ENCODE measurements at regions not wholly inside any gene's neighbourhood (a gene's known extent, or its start where the extent isn't known, plus 50 kb on each side); places are given as distances from the start of the nearest gene placed in this dataset.
"Not testable (repeated sequence)": the region's sequence is repeated elsewhere in the genome, so short reads cannot be mapped to it uniquely, and the experiment has no call there.

DNA sequence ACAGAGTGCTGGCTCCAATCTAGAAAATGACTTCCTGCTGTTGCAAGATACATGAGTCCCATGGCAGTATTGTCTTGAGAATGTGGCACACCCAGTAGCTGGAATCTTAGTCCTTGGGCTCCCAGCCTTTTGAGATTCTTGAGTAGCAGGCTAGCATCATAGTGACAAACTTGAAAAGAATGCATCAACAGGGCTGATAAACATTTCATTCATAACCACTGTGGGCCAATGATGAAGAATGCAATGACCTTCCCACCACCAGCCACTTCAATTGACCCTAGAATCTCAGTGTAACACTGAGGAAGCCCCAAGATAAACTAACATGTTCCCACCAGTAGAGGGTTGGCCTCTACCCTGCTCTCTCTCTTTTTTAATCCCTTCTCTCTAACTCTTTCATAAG lies 329.3 kb downstream of the GBA3 start:
- H3K4me1 ChIP-seq: no peaks in the 10 kb centered on the region
- TF ChIP-seq POLR2AphosphoS5 (IDR thresholded peaks at IDR 0.05) (no peak), POLR2A (IDR thresholded peaks at IDR 0.05) (no peak), EP300 (IDR thresholded peaks at IDR 0.05) (no peak)
- TF ChIP-seq, protein P1, sequence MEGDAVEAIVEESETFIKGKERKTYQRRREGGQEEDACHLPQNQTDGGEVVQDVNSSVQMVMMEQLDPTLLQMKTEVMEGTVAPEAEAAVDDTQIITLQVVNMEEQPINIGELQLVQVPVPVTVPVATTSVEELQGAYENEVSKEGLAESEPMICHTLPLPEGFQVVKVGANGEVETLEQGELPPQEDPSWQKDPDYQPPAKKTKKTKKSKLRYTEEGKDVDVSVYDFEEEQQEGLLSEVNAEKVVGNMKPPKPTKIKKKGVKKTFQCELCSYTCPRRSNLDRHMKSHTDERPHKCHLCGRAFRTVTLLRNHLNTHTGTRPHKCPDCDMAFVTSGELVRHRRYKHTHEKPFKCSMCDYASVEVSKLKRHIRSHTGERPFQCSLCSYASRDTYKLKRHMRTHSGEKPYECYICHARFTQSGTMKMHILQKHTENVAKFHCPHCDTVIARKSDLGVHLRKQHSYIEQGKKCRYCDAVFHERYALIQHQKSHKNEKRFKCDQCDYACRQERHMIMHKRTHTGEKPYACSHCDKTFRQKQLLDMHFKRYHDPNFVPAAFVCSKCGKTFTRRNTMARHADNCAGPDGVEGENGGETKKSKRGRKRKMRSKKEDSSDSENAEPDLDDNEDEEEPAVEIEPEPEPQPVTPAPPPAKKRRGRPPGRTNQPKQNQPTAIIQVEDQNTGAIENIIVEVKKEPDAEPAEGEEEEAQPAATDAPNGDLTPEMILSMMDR (IDR thresholded peaks at IDR 0.05): no peak
- no peaks in the 10 kb centered on the region for H3K9me3 ChIP-seq
- no peak overlapping the region for H3K4me3 ChIP-seq
- DNase-seq: no peak
- no peak overlapping the region for H3K27ac ChIP-seq
- H3K36me3 ChIP-seq: no peaks in the 10 kb centered on the region
- intact Hi-C loops (cut with DNase I): no loop called here
- no peaks in the 10 kb centered on the region for H3K27me3 ChIP-seq

DNA sequence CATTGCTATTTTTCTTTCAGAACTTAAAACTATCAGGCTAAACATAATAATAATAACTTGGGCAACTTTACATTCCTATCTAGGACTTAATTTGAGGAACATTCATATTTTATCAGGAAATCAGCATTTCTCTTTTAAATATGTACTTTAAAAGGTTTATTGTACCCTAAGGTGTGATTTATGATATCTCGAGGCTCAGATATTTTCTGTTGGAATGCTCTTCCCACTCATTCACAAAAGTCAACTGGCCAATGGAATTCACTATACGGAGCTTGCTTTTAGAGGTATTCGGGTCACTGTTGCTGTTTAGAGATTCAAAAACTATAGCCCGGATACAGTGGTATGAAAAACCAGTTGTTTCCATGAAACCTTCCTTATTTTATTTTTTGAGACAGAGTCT lies 328.3 kb downstream of the GBA3 start:
- no peak overlapping the region for H3K27ac ChIP-seq
- DNase-seq: no peak
- intact Hi-C loops (cut with DNase I): no loop called here

DNA sequence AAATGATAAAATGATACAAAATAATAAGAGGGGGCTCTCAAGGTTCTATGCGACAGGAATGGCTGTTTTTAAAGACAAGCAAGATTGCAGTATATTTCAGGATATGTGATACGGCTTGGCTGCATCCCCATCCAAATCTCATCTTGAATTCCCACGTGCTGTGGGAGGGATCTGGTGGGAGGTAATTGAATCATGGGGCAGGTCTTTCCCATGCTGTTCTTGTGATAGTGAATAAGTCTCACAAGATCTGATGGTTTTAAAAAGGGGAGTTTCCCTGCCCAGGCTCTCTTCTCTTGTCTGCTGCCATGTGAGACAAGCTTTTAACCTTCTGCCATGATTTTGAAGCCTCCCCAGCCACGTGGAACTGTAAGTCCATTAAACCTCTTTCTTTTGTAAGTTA lies 327.7 kb downstream of the GBA3 start:
- intact Hi-C loops (cut with DNase I); H3K4me1 ChIP-seq; H3K9me3 ChIP-seq; H3K4me3 ChIP-seq; H3K36me3 ChIP-seq; H3K27me3 ChIP-seq; DNase-seq; H3K27ac ChIP-seq: not testable (repeated sequence)
- whole genome bisulfite sequencing, 2 donors: 83 to 84% methylated on average over 4 of the region's 4 CpGs

More for the DNA sequence above, 328.3 kb downstream of the GBA3 start:
- no peak overlapping the region for H3K4me3 ChIP-seq
- no peaks in the 10 kb centered on the region for H3K4me1 ChIP-seq
- TF ChIP-seq, protein P1 (IDR thresholded peaks at IDR 0.05): no peak
- TF ChIP-seq POLR2A (IDR thresholded peaks at IDR 0.05): no peak
- no peak for TF ChIP-seq POLR2AphosphoS5 (IDR thresholded peaks at IDR 0.05)
- no peak for TF ChIP-seq EP300 (IDR thresholded peaks at IDR 0.05)
- 83 to 90% methylated on average over 4 of the region's 4 CpGs for WGBS, 2 donors
- no peaks in the 10 kb centered on the region for H3K36me3 ChIP-seq
- no peaks in the 10 kb centered on the region for H3K9me3 ChIP-seq
- H3K27me3 ChIP-seq: no peaks in the 10 kb centered on the region

DNA sequence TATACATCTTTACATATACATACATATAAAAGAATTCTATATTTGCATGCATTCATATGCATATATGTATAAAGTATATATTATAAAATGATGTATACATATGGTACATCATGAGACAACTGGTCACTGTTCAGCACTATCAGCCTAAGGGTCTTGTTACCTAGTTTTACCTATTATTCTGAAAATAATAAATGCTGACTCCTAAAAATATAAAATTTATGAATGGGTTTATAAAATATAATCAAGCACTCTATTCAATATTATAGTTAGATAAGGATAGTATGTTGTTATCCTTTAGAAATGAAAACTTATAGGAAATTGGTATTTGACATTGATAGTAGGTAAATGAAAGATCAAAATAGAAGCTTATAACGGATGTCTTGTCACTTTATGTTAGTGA lies 324.2 kb downstream of the GBA3 start:
- no peak for TF ChIP-seq POLR2AphosphoS5 (IDR thresholded peaks at IDR 0.05)
- TF ChIP-seq, protein P1 (IDR thresholded peaks at IDR 0.05): no peak
- no peak for TF ChIP-seq EP300 (IDR thresholded peaks at IDR 0.05)
- no peak for TF ChIP-seq POLR2A (IDR thresholded peaks at IDR 0.05)
- Histone ChIP-seq H3K4me1 (no peaks in the 10 kb centered on the region), H3K4me3 (no peak overlapping the region), H3K27ac (no peak overlapping the region), H3K36me3 (no peaks in the 10 kb centered on the region), H3K27me3 (no peaks in the 10 kb centered on the region), H3K9me3 (no peaks in the 10 kb centered on the region)
- DNase-seq: no peak
- WGBS, 2 donors: 95 to 97% methylated on average over 1 of the region's 1 CpG
- intact Hi-C loops (cut with DNase I): no loop called here

DNA sequence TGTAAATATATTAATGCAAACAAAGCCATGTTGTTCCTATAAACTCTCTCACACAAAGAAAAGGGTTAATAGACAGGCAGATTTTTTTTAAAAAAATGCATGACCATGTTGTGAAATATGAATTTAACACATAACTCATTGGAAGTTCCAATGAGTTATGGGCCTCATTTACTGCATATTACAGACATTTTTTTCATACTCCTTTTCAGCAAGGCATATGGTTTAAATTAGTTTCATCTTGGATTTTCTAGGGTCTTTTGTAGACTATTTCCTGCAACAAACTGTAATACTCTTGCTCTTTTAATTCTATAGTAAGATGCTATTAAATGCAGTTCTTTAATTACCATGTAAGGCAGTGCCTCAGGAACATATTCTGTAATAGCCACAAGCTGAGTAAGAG lies 323.1 kb downstream of the GBA3 start:
- no peak overlapping the region for H3K27ac ChIP-seq
- DNase-seq: no peak
- intact Hi-C loops (cut with DNase I): no loop called here
- H3K9me3 ChIP-seq: no peaks in the 10 kb centered on the region
- H3K4me1 ChIP-seq: no peaks in the 10 kb centered on the region
- H3K27me3 ChIP-seq: no peaks in the 10 kb centered on the region
- H3K4me3 ChIP-seq: no peak overlapping the region
- TF ChIP-seq EP300 (IDR thresholded peaks at IDR 0.05) (no peak), POLR2AphosphoS5 (IDR thresholded peaks at IDR 0.05) (no peak), POLR2A (IDR thresholded peaks at IDR 0.05) (no peak)
- TF ChIP-seq, protein P1 (IDR thresholded peaks at IDR 0.05): no peak
- H3K36me3 ChIP-seq: no peaks in the 10 kb centered on the region
